ENCODE measurements at regions not wholly inside any gene's neighbourhood (a gene's known extent, or its start where the extent isn't known, plus 50 kb on each side); places are given as distances from the start of the nearest gene placed in this dataset.
"Not testable (repeated sequence)": the region's sequence is repeated elsewhere in the genome, so short reads cannot be mapped to it uniquely, and the experiment has no call there.

DNA sequence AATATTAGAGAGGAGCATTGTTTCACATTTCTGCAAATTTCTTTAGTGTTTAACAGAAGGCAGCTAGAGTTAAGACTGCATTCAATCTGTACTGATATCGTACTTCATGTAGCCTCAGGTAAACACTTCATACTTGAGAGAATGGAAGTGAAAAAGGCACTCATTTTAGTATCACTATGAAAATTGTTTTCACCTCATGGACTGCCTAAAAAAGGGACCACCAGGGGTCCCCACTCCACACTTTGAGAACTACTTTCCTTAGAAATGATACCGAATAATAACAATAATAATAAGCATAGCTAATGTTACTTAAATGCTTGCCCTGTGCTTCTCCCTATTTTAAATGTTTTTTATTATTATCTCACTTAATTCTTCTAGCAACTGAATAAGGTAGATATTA is 95.1 kb downstream of the BLID start:
- DNase-seq = no peak

DNA sequence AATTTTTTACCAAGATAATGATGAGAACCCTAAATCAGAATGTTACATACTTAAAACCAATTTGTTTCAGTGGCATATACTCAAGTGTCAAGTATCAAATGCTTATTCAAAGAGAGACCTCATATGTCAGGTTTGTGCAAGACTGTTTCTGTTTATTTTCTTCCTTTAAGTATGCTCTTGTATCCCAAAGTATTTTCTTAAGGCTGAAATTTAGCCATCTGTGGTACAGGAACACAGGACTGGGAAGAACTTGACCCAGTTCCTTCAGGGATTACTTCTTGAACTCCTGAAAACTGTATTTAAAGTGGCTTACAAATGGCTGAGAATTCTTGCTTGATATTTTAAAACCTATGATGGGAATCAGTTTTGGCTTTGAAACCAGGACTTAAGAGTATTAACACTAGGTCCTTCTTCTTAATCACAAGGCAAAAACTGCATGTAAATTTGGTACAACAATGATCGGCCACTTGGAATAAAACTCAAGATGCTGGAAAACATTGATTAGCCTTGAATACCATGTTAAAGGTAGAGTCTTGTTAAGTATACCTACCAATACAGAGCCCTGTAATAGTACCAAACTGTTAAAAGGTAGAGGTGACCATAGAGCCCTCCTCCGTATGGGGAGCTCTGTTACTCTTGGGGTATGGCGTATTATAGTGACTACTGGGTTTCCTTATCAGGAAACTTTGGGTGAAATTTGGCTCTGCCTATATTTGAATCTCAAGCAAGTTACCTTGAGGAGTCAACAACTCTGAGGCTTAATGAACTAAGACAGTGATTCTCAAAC is 95.9 kb downstream of the BLID start:
- no peak for DNase-seq

DNA sequence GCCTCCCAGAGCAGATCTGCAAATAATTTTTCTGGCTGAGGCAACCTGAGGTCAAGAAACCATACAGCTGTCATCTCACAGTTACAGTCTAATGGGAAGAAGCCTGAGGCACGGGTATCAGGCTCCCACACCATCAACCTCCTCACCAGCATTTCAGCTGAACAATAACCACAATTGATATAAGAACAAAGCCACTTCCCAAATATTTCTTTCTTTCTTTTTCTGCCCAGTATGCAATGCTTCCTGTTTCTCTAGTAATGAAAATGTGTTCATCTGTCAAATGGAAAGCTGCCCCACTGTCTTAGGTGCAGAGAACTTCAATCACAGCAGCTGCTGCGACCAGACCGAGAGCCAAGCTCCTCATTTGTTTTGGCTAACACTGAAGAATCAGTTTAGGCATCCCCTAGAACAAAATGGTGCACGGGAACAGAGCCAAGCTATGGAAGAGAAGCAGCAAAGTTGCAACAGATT is 108.4 kb downstream of the BLID start:
- no peak for DNase-seq

DNA sequence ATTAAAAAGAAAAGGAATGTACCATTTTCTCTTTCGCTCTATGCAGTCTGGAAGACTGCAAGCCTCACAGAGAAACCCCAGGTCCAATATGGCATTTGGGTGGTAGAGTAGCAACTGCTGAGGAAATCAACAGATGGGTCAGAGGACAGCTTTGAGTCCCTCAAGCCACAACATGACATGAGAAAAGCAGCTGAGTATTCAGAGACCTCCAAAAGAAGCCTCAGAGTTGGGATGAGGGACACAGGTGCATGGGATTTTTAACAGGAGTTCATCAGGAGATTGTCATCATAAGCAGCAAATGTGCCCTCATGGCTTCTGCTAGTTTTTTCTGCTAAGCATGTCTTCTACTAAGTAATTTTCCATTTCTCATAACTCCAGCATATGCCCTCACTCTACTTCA is 111.6 kb downstream of the BLID start:
- no peak for DNase-seq

DNA sequence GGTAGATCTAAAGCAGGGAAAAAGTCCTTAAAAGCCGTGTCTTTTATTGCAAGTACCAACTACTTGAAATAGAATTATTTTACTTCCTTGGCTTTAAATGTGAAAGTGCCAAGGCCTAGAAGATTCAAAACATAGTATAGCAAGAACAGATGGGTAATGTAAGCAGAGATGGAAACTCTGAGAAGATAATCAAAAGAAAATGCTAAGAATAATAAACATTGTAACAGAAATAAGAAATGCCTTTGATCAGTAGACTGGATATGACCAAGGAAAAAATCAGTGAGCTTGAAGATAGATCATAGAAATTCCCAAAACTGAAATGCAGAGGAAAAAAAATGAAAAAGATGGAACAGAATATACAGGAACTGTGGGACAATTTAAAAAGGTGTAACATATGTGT is 113.1 kb downstream of the BLID start:
- no peak for DNase-seq

DNA sequence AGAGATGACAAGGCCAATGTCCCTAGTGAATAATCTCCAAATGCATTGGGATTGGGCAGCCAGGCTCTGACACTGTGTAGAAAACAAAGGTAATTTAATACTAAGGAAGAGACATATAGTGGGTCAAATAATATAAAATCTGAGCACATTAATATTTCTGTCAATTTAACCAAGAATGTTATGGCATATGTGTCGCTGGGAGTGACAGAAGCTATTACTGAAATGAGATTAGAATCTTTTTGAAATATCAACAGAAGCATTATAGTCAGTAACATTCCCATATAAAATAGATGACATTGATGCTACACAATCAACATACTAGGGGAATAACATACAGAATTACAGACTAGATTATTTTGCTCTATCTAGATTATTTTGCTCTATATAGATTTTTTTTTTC is 114.0 kb downstream of the BLID start:
- no peak for DNase-seq

DNA sequence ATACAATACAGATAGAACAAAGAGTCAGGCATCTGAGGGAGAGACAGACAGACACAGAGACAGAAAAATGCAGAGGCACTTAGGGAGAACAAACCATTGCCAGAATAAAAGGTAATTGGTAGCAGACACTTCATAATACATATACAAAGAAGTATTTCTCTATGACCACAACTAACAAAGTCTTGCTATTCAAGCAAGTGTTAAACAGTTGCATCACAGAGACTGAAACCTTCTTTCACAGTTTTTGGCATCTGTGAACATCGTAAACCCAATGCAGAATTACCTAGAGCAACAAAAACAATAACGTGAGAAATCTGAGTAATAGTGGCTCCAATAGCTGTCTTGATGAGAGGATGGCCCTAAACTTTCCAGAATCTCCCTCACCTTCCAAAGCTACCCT is 116.4 kb downstream of the BLID start:
- DNase-seq = no peak

DNA sequence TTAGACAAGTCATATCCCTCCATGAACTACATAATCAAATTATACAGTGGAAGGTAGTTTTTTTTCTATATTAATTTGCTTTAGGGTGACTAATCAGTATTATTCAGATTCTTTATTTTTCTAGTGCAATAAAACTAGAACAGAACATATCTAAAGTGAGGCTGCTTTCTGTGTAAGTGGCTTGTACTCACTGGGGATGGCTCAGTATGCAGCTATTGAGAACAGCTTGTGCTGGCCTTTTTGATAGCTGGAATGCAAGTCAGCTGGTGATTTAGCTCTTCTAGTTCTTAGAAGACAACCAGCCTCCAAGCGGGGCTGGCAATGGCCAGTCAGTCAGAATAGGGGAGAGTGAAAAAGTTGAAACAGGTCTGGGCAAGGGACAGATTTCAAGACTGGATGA is 119.4 kb downstream of the BLID start:
- no peak for DNase-seq

DNA sequence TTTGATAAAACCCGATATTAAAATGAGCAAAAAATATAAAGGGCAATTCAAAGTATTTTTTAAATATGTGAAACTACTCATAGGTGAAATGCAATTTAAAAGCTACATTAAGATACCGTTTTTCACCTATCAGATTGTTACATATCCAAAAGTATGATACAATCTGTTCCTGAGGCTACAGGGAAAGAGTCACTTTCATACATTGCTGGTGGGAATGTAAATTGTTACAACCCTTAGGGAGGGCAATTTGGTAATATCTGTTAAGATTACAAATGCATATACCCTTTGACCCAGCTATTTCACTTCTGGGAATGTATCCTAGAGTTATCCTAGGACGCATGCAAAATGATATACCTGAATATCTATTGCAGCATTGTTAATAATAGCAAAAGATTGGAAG is 132.1 kb downstream of the BLID start:
- no peak for DNase-seq

DNA sequence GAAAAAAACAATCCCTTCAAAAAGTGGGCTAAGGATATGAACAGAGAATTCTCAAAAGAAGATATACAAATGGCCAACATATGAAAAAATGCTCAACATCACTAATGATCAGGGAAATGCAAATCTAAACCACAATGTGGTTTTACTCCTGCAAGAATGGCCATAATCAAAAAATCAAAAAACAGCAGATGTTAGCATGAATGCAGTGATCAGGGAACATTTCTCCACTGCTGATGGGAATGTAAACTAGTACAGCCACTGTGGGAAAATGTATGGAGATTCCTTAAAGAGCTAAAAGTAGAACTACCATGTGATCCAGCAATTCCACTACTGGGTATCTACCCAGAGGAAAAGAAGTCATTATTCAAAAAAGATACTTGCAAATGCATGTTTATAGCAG is 138.1 kb downstream of the BLID start:
- DNase-seq = not testable (repeated sequence)

DNA sequence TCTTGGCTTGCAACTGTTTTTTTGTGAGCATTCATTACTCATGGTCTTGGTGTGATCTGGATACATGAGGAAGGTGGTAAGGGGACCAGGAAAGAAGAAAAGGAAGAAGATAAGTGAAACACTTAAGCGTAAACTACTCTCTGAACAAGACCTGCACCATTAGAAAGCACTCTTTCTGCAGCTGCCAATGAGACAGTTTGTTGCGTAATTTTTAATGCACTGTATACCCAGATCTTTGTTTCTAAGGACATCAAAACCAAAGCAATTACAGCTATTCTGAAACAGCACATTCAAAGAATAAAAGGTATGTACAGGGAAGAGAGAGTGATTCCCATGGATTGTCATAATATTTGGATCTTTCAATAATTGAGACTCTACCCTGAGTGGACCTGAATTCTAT is 147.4 kb downstream of the BLID start:
- DNase-seq = no peak

DNA sequence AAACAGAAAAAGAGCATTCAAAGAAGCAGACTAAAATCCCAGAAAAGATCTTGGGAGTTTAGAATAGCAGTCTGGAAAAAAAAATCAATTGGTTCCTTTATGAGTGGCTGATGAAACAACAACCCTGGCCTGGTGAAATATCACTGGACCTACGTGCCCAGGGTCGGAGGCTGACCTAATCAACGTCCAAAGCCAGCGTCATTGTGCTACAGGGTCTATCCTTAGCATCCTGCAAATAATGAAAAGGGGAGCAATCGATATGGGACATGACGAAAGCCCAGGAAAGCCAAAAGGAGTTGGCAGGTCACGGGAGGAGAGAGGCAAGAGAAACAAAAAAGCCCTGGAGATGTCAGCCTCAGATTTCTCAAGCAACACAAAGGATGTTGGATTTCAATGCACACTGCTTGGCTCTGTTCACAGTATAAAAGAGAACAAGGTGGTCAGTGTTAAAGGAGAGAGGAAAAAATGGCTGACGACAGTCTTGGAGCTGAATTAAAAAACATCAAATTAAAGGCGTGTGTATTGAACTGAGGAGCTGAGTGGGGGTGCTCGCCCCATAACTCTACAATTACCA is 148.8 kb downstream of the BLID start:
- no peak for DNase-seq

DNA sequence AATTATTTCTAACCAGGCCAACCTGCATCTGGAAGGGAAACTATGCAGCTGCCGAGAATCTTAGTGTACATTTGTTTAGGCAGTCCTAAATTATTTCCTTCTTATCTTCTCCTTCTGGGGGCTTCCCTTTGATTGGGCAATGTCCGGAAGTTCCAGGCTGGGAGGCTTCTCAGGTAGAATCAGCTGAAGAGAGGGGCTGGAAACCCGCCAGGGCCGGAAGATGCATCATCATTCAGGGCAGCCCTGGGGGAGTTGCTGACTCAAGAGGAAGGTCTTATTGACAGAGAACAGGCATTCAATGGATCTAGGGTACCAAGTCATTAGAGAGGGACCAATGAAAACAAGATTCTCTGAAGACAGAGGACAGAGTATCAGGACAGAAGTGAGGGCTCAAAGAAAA is 150.7 kb downstream of the BLID start:
- DNase-seq = no peak

DNA sequence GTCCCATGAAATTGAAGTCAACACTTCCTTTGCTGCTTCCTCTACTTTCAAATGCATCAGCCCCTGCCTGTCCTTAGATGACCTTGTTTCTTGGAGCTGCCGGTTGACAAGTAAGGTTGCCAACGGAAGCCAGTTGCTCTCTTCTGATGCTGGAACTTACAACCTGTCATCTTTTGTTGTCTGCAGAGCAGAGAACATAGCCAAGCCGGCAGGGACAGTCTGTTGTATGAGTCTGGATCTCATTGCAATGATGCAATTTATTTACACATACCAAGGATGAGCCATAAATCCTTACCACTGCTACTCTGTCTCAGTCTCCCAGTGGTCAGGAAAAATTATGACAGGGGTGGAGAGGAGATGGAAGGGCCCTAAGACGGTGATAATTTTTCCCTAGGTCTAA is 151.4 kb downstream of the BLID start:
- no peak for DNase-seq

DNA sequence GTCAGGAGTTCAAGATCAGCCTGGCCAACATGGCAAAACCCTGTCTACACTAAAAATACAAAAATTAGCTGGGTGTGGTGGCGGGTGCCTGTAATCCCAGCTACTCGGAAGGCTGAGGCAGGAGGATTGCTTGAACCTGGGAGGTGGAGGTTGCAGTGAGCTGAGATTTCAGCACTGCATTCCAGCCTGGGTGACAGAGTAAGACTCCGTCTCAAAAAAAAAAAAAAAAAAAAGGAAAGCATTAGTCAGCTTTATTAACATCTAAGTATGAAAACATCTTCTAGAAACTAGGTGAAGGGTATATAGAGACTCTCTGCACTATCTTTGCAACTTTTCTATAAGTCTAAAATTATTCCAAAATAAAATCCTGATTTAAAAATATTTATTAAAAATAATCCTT is 152.2 kb downstream of the BLID start:
- not testable (repeated sequence) for DNase-seq

DNA sequence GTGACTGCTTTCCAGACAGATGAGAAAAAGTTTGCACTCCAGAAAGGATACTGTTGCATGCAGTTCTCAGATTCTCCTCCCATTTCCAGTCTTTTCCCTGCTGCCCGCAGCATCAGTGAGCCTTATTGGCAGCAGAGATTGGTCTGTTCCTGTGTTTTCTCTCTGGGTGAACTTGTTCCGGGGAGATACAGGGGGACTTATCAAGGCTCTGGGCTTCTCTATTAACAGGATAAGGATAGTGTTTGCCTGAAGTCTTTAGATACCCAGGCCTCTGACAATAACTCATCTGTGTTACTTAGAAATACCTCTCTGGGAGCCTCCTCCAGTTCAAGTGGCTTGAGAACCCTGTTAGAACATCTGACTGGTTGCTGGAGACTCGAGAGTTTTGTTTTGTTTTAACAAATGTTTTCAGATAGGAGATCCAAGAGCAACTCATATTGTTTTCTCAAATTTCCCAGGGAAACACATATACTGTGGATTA is 154.7 kb downstream of the BLID start:
- DNase-seq = no peak

DNA sequence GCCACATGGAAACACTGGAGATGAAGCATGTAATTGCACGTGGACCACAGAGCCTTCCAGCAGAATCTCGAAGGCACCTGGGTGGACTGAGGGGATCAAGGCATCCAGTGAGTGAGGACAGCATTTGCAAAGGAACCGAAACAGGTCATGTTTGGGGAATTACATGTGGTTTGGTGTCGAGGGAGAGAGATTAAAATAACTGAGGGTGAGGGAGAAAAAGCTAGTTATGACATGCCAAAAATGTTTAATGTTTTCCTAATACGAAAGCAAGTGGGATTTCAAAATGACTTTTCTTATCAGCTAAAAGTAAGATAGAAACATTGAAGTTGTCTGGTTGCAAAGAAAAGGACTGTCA is 157.1 kb downstream of the BLID start:
- no peak for DNase-seq

DNA sequence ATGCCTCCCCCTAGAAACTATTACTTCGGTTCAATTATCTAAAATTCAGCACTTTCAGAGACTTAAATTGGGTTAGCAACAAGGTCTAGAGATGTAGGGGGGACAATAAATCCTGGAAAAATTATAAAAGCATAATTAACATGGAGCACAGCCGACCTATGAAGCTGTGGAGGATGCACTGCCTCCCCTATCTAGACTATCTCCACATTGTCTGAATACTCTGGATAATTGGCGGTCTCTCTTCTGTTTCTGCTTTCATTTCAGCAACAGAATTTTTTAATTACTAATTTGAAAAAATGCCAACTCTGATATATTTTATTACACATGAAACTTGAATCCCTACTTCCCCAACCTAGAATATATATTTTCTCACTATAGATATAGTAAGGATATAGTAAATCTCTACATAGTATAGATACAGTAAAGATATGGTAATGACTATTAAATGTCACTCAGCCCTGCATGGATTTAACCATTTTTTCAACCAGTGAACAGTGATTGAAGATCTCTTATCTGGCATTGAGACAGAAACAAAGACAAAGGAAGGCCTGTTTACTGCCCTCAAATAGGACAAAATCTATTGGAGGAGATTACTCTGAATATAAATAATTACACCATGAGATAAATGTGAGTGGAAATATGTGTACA is 157.6 kb downstream of the BLID start:
- no peak for DNase-seq

DNA sequence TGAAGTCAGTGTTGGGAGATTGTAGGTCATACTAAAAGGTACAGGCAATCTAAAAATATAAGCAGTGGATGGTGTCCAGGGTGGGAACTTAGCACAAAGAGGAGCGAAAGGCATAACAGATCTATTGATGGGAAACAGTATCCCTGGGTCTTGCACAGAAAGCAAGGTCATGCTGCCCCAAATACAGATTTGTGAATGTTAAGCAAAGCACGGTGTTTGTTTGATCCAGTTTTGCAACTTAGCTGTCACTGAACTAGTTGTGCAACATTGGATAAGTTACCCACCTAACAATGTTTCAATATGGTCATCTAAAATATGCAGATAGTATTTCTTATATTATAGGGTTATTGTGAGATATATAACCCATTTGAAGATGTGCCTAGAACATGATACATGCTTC is 162.9 kb downstream of the BLID start:
- no peak for DNase-seq

DNA sequence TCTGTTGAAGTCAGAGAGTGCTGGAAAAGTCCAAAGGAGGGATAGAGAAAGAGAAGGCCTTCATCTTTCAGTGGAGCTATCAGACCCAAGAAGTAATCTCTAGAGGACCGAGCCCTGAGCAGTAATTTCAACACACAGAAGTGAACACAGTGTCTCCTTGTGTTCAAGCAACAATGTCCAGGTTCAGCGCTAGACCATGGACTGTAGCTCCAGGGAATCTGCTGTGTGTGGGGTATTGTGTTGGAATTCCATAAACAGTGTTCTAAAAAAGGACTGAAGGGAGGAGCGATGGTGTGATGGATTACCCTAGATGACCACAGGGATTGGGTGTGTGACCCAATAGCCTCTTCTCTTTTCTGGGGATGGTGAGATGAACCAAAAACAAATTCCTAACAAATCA is 165.9 kb downstream of the BLID start:
- no peak for DNase-seq

DNA sequence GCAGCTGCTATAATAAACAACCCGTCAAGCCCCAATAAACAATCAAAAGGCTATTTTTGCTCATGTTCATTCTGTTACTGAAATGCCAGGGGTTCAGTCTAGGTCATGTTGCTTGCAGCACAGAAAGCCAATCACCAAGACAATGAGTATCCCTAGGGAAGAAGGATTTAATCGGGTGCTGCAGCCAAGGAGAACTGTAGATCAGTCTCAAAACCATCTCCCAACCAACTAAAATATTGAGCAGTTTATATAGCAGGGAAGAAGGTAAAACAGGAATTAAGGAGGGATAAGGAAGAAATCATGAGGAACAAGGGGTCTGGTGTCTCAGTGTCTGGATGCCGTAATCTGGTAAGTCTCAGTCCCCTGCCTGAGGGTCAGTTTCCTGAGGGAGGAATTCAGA is 169.5 kb downstream of the BLID start:
- DNase-seq = no peak

DNA sequence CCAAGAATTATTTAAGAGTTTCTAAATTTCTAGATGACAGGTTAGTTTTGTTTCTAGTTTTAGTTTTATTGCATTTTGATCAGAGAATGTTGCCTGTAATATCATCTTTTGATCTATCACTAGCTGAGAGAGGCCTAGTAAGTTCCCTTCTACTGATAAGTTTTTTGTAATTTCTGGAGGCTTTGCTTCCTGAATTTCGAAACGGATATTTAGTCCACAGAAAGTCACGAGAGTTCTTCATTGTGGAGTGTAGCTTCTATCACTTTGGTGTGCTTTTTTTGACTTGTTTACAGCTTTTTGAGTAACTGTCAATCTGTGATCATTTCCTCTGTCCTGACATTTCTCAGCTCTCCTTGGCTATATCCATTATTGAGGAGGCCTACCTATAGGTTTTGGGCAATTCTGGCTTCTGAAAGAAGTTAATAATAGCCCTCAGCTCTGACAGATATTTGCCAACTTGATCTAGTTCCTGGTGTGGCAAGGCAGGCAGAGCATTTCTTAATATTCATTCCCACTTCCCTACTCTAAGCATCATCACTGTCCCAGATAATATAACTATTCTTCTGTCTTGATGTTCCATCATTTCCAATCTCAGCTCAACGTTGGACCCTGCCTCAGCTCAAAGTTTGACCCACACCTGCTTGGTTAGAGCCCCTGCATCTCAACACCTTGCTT is 171.3 kb downstream of the BLID start:
- no peak for DNase-seq

DNA sequence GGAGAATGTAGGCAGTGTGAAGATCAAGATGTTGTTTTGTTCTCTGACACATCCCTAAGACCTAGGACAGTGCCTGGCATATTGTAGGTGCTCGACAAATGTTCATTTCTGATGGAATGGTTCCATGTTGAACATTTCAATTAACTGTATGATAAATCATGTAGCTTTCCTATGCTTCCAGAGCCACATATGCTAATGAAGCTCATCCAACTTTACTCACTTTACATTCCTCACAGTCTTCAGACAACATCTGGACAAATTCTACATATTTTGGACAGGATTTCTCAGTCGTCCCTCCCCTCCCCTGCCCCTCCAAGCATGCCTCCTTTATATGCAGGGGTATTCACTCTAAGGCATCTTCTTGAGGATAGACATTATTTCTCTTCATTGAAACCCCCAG is 177.9 kb downstream of the BLID start:
- DNase-seq = no peak

Data from NCI-H345 (cell line).